Thyroid gland (tissue), 4 donors: ENCODE measurements at regions not wholly inside any gene's neighbourhood (a gene's known extent, or its start where the extent isn't known, plus 50 kb on each side); places are given as distances from the start of the nearest gene placed in this dataset.

Experiments used
- DNase-seq, 2 donors: peaks; one replicate each; pipeline ENCODE4 v3.0.0-alpha.2; 2019
- H3K27ac ChIP-seq, 3 donors: fragments of 200-600 bp; sonication (generic); 1 replicate in 2 of 3; 2 replicates in 1 of 3; pipeline ENCODE4 v1.5.1; 2016 to 2019; ENCODE audit warnings: mild to moderate bottlenecking in 1 of 3, moderate library complexity in 1 of 3
- H3K27me3 ChIP-seq: fragments of 200-600 bp; sonication (generic); one replicate; pipeline ENCODE4 v1.5.1; 2019
- H3K36me3 ChIP-seq, 2 donors: fragments of 200-600 bp; sonication (generic); one replicate each; pipeline ENCODE4 v1.5.1; 2016 to 2019
- H3K4me1 ChIP-seq, 2 donors: fragments of 200-600 bp; sonication (generic); one replicate each; pipeline ENCODE4 v1.5.1; 2017 to 2019
- H3K4me3 ChIP-seq, 3 donors: fragments of 200-600 bp; sonication (generic); replicated peaks in 1 of 3; 1 replicate in 2 of 3; 2 replicates in 1 of 3; pipeline ENCODE4 v1.5.1; 2016; ENCODE audit warnings: mild to moderate bottlenecking in 1 of 3
- H3K9me3 ChIP-seq: fragments of 200-600 bp; sonication (generic); one replicate; pipeline ENCODE4 v1.5.1; 2017
- POLR2A ChIP-seq, 2 donors: fragments of 450-650 bp; IDR thresholded peaks; one replicate each; pipeline ENCODE4 v1.6.1; 2017; ENCODE audit warnings: antibody characterized with exemption in 2 of 2, mild to moderate bottlenecking in 2 of 2, moderate library complexity in 1 of 2
- WGBS, 2 donors: methylation state at CpG; one replicate each; pipeline ENCODE4 v1.1.5; 2017; 5-methylcytosine and 5-hydroxymethylcytosine counted together
- intact Hi-C: fragments of 100-400 bp; cut with DNase I; formaldehyde crosslinking; loops from one replicate; pipeline ENCODE4 v1.15.1; 2023
- TF ChIP-seq, protein P1 (sequence below), 6 experiments: fragments of 200-600 bp in 3 of 6; fragments of 450-650 bp in 3 of 6; sonication (generic) in 3 of 6; IDR thresholded peaks; one replicate each; pipeline ENCODE4 v1.5.1; 2016 to 2019; ENCODE audit warnings: antibody characterized with exemption in 6 of 6, mild to moderate bottlenecking in 2 of 6, inconsistent platforms in 1 of 6, moderate library complexity in 1 of 6

DNA sequence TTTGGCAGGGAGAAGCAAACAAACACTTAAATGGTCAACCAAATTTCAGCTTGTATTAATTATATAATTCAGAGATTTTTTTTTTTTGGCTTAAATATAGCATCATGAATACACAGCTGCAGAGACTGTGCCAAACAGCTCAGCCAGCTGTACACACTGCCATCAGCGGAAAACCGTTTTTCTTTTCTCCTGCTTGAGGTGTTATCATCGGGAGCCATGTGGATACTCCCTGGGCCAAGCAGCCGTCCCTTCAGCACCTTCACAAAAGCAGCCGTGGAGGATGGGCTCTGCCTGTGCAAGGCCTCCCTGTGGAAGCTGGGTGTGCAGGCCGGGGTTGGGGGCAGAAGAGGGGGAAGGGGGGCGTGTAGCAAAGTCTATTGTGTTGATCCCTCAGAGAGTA lies 85.0 kb downstream of the NUF2 start:
- TF ChIP-seq, protein P1, sequence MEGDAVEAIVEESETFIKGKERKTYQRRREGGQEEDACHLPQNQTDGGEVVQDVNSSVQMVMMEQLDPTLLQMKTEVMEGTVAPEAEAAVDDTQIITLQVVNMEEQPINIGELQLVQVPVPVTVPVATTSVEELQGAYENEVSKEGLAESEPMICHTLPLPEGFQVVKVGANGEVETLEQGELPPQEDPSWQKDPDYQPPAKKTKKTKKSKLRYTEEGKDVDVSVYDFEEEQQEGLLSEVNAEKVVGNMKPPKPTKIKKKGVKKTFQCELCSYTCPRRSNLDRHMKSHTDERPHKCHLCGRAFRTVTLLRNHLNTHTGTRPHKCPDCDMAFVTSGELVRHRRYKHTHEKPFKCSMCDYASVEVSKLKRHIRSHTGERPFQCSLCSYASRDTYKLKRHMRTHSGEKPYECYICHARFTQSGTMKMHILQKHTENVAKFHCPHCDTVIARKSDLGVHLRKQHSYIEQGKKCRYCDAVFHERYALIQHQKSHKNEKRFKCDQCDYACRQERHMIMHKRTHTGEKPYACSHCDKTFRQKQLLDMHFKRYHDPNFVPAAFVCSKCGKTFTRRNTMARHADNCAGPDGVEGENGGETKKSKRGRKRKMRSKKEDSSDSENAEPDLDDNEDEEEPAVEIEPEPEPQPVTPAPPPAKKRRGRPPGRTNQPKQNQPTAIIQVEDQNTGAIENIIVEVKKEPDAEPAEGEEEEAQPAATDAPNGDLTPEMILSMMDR (IDR thresholded peaks at IDR 0.05) = no peak
- TF ChIP-seq POLR2A (IDR thresholded peaks at IDR 0.05) = no peak
- no peaks in the 10 kb centered on the region for H3K36me3 ChIP-seq
- intact Hi-C loops = no loop called here

DNA sequence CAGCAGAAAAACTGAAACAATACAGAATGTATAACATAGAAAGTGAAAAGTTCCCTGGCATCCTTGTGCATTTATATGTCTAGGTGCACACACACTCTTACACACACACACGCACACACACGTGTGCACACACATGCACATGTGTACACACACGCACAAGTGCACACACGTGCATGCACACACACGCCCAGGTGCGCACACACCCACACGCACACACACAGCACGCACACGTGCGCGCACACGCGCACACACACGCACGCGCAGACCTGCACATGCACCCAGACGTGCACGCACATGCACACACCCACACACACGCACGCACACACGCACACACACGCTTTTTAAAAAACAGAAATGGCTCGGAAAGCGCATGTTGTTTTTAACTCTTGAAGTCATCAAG lies 86.5 kb downstream of the NUF2 start:
- TF ChIP-seq, protein P1 (IDR thresholded peaks at IDR 0.05) = no peak
- TF ChIP-seq POLR2A (IDR thresholded peaks at IDR 0.05) = no peak
- Histone ChIP-seq H3K4me1 (peaks cover 0 to 18% of the 10 kb centered on the region in 2 donors), H3K9me3 (no peaks in the 10 kb centered on the region), H3K27ac (no peak overlapping the region), H3K27me3 (no peaks in the 10 kb centered on the region), H3K4me3 (no peak overlapping the region), H3K36me3 (no peaks in the 10 kb centered on the region)
- DNase-seq = no peak
- WGBS, 2 donors = 95 to 97% methylated on average over 24 of the region's 24 CpGs
- intact Hi-C loops = no loop called here

More for the DNA sequence above, 85.0 kb downstream of the NUF2 start:
- Histone ChIP-seq H3K9me3 (no peaks in the 10 kb centered on the region), H3K4me3 (no peak overlapping the region), H3K4me1 (peaks cover 0 to 22% of the 10 kb centered on the region in 2 donors), H3K27me3 (no peaks in the 10 kb centered on the region), H3K27ac (no peak overlapping the region)
- no peak for DNase-seq
- 56 to 78% methylated on average over 7 of the region's 7 CpGs for WGBS, 2 donors

DNA sequence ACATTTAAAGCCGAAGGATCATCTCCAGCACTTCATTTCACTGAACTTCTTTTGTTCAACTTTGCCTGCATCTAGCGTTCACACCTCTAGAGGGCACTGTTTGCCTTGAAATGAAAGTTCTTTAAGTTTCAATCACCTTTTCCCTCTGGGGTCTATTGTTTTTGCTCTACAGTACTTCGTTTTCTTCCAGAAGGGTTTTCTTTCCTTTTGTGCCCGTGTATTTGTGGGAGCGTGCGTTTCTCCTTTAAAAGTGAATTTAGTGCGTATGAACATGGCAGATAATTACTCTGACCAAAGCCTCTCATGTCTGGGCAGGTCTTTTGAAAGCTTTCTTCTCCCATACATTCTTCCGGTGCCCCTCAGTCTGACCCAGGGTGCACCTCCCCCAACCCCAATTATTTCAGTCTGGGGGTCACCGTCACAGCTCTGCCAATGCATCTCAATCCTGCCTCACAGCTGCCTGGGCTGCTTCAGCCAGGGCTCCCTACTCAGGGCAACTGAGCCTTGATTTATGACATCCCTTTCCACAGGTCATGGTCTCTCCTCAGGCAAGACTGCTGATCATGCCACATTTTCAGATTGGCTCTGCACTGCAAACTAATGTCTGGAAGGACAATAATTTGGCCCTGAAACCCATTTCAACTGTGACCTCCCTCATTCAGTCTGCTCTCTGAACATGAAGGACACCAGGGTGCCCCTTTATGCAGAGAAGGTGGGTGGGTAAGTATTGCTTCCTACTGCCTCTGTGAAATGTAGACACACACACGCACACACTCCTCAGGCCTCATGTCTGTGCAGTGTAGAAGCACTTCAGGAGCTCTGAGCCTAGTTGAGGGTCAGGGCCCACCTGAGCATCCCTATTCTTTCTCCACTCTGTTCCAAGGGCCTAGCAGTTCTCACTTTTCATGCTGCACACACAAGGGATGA lies 88.6 kb downstream of the NUF2 start:
- peak; percentile 8 to 45 for DNase-seq
- Histone ChIP-seq H3K4me3 (no peak overlapping the region), H3K36me3 (no peaks in the 10 kb centered on the region), H3K27ac (no peak overlapping the region), H3K27me3 (no peaks in the 10 kb centered on the region), H3K9me3 (no peaks in the 10 kb centered on the region), H3K4me1 (peaks cover 0 to 12% of the 10 kb centered on the region in 2 donors)
- TF ChIP-seq, protein P1 (IDR thresholded peaks at IDR 0.05) = peak in 5 of 6 experiments; percentile 15 to 60 (median 50)
- no peak for TF ChIP-seq POLR2A (IDR thresholded peaks at IDR 0.05)
- WGBS, 2 donors = 20 to 25% methylated on average over 10 of the region's 10 CpGs
- intact Hi-C loops = no loop called here

DNA sequence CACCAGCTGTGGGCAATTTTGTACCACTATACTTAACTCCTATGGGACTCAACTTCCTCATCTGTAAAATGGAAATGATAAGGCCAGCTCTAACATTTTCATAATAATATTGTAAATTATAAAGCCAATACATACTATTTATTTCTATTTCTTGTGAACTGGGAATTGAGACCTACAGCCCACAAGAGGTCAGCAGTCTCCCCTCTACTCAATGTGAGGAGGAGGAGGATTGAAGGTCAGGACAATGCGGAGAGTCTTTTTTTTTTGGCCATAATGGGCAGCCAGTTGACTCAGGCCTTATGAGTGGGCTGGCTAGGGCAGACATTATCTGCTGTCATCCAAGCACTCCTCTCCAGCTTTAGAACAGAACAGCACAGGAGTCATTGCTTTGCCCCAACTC lies 90.5 kb downstream of the NUF2 start:
- H3K36me3 ChIP-seq = no peaks in the 10 kb centered on the region
- no peaks in the 10 kb centered on the region for H3K9me3 ChIP-seq
- 91 to 96% methylated on average over 1 of the region's 1 CpG for whole genome bisulfite sequencing, 2 donors
- DNase-seq = no peak
- intact Hi-C loops = no loop called here
- no peak overlapping the region for H3K4me3 ChIP-seq
- H3K4me1 ChIP-seq = peaks cover 0 to 5% of the 10 kb centered on the region in 2 donors
- no peak overlapping the region for H3K27ac ChIP-seq
- no peaks in the 10 kb centered on the region for H3K27me3 ChIP-seq
- TF ChIP-seq, protein P1 (IDR thresholded peaks at IDR 0.05) = no peak
- TF ChIP-seq POLR2A (IDR thresholded peaks at IDR 0.05) = no peak

DNA sequence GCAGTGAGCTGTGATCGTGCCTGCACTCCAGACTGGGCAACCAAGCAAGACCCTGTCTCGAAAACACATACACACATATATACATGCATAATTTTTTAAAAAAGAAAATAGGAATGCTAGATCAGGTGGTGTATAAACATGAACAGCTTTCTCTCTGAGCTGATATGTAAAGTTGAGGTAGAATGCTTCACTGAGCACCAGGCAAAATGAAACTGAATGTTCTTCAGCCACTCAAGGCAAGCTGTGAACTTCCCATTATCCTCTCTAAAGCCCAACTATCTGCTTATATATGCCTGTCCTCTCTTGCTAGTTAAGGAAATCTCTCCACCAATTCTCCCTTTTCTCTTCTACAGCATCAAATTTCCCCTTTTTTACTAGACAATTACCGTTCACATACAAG lies 93.0 kb downstream of the NUF2 start:
- DNase-seq = no peak
- no peak overlapping the region for H3K27ac ChIP-seq
- WGBS, 2 donors = 71 to 90% methylated on average over 3 of the region's 3 CpGs
- no peak for TF ChIP-seq POLR2A (IDR thresholded peaks at IDR 0.05)
- TF ChIP-seq, protein P1 (IDR thresholded peaks at IDR 0.05) = no peak
- H3K4me3 ChIP-seq = no peak overlapping the region
- H3K36me3 ChIP-seq = no peaks in the 10 kb centered on the region
- intact Hi-C loops = no loop called here
- H3K4me1 ChIP-seq = no peaks in the 10 kb centered on the region
- H3K27me3 ChIP-seq = no peaks in the 10 kb centered on the region
- no peaks in the 10 kb centered on the region for H3K9me3 ChIP-seq
